GM21723 (cell line): ENCODE measurements at regions not wholly inside any gene's neighbourhood (a gene's known extent, or its start where the extent isn't known, plus 50 kb on each side); places are given as distances from the start of the nearest gene placed in this dataset.
"Not testable (repeated sequence)": the region's sequence is repeated elsewhere in the genome, so short reads cannot be mapped to it uniquely, and the experiment has no call there.

Experiments
- ATAC-seq: cut with Tn5 transposase; IDR thresholded peaks from one replicate; pipeline ENCODE4 v1.9.1; 2021; ENCODE audit warnings: mild to moderate bottlenecking, moderate library complexity; ENCODE audit not compliant: unreplicated experiment

- ATAC-seq = no peak
Measured at GRCh38 chr5:86493777-86494176, 124.0 kb upstream of the COX7C start.

DNA sequence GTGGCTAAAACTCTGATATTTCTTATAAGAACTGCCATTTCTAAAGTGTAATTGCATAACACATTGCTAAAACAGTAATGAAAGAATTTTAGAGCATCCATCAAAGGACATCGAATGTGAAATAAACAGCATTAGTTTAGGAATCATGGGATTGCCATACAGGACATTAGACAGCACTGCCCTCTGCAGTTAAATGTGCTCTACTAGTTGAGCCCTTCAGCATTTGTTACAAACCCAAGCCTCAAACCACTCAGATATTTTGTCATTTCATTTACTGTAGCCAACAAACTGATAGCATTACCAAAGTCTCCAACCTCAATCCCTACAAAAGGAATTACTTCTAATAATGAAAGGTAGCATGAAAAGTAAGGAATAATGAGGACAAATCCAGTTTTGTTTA is 116.8 kb upstream of the COX7C start:
- ATAC-seq = no peak

- no peak for ATAC-seq
Measured at GRCh38 chr5:86507574-86507973, 110.2 kb upstream of the COX7C start.

GRCh38 chr5:86510330-86510915 is 107.3 kb upstream of the COX7C start:
- ATAC-seq = not testable (repeated sequence)

DNA sequence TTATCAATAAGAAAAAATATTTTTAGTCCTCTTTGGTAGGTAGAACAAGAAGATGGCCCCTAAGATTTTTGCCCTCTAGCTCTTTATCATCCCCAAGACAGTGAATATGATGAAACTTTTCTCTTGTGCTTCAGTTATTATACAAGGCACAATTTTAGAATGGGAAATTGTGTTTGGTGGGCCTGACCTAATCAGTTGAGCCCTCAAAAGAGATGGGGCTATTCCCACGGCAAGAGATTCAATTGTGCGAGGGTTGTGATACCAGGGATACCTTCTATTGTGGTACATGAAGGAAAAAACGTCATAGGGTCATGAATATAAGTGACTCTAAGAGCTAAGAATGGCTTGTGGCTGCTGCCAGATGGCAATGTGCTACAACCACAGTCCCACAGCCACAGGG is 94.0 kb upstream of the COX7C start:
- ATAC-seq = no peak

DNA sequence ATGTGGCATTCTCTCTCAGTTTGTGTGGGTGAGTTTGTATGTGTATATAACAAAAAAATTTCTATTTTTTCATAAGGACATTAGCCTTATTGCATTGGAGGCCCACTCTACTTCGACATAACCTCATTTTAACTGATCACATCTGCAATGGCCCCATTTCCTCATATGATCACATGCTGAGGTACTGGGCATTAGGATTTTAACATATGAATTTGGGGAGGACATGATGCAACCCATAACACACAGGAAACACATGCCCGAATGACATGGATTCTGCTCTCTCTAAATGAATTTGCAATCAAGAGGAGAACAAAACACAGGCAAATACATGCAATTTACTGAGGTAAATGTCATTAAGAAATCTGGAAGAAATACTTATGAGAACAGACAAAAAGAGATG is 92.1 kb upstream of the COX7C start:
- ATAC-seq = no peak

DNA sequence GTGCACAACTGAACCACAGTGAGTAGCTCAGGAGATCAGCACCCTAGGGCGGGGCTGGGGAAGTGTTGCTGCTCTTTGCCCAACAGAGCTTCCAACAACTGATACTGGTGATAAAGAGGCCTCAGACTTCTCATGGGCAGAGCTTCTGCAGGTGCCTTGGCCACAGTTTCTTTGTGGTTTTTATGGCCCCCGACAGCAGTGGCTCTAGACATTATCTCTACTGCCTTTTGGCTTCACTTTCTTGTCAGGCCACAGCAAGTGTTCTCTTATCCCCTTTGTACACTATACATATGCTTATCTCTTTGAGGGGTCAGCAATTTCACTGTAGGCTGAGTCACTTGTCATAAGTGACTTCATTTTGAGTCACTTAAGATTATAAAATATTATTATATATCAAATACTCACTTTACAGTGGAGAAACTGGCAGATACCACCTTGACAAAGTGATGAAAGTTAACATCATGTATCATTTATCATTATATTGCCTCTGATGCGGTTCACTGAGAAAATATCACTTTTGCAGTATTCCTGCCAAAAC is 90.9 kb upstream of the COX7C start:
- no peak for ATAC-seq

DNA sequence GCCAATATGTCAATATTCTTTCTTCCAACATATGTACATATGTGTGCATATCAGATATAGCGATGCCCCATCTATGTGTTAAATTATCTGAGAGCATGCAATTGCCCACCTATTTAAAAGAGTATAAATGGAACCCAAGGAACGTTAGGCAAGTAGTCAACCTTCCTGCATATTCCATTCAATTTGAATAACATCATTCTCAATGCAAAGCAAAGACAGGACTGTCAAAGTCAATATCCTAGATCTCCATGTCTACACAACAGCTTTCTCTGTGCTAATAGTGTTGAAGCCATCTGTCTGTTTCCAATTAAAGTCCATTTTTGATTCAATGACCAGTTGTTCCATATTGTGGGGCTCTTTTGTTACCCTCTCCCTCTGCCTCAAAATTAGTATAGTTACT is 85.3 kb upstream of the COX7C start:
- no peak for ATAC-seq

DNA sequence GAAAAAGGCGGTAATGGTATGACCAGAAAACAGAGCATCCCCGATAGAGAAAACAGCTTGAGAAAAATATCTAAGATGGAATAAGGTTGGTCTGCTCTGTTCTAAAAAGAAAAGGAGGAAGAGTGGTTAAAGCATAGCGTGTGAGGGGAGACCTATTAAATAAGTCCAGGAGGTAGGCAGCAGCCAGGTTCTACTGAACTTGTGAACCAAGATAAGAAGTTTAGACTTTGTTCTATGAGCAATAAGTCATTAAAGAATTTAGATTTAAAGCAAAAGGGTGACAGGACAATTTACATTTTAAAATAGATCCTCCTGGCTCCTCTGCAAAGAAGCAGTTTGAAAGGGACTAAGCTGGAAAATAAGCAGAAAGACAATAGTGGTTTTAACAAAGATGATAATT is 81.3 kb upstream of the COX7C start:
- no peak for ATAC-seq

DNA sequence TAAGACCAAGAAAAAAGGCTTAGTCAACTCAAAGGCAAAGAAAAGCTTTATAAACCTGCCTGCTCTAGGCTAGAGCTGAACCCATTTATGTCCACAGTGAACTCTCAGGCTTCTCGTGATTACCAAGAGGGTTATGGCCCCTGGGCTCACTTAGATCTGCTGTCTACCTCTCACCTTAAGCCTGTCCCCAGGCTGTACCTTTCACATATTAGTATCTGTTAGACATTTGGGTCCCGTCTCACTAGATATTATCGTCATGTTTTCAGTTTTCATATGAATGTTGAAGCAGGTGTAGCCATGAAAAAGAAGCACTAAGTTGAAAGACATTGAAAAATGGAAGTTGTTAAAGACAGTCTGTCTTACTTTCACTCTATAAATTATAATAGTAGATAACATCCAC is 75.2 kb upstream of the COX7C start:
- ATAC-seq = no peak

DNA sequence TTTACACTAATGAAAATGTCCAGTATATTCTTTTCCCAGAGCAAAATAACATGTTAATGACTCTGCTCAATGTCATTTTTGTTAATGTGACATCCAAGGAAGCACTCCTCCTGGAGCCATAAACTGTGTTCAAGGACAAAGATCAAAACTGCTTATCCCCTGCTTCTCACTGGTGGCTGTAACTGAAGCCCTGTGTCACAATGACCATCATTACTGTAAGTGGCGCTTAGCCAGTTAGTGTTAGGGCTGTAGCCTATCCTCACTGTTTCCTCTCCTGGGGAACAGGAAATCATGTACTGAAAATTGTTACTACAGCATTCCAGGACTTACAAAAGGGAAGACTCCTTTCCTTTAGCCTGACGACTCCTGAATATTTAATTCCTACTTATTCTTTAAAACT is 71.7 kb upstream of the COX7C start:
- ATAC-seq = no peak

GRCh38 chr5:86546582-86546981 is 71.2 kb upstream of the COX7C start:
- no peak for ATAC-seq

DNA sequence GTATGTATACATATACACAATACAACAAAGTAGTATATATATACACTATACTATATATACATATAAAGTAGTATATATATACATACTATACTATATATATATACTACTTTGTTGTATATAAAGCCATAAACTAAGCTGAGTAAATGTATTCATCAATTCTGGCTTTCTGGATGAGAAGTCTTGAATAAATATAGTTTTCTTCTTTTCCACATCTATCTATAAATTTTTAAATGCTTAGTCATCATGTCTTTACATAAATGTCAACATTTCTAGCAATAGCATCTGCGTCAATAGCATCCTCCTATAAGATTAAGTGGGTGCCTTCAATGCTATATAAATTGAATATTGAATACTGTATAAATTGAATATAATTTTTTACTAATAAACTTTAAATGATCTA is 63.1 kb upstream of the COX7C start:
- no peak for ATAC-seq

- ATAC-seq = no peak
Measured at GRCh38 chr5:86557920-86558319, 59.8 kb upstream of the COX7C start.

- ATAC-seq = no peak
Measured at GRCh38 chr5:86565197-86565789, 52.4 kb upstream of the COX7C start.

DNA sequence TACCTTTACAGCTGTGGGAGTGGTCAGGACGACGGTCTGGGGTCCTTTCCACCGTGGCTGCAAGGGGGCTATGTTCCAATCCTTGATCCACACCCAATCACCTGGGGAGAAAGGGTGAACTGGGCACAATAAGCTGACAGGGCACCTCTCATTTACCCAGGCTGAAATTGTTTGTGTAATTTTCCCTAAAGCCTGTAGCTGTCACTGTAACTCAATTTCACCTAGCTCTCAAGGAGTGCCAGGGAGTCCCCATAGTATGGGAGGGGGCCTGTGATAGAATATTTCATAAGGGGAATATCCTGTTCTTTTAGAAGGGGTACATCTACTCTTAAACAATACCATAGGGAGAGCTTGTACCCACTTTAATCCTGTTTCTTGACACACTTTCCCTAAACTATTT is 51.7 kb upstream of the COX7C start:
- ATAC-seq = not testable (repeated sequence)
